B cell (primary cell): ENCODE measurements at regions not wholly inside any gene's neighbourhood (a gene's known extent, or its start where the extent isn't known, plus 50 kb on each side); places are given as distances from the start of the nearest gene placed in this dataset.

Source experiments
- CTCF ChIP-seq: fragments of 200-600 bp; IDR thresholded peaks from one replicate; pipeline ENCODE4 v1.8.0; 2022; ENCODE audit warnings: antibody characterized with exemption, mild to moderate bottlenecking
- EZH2 ChIP-seq: IDR thresholded peaks from 2 replicates; pipeline ENCODE4 v1.6.1; 2012; ENCODE audit warnings: borderline replicate concordance, low read depth, mild to moderate bottlenecking, moderate library complexity, low read length; ENCODE audit not compliant: insufficient read depth, poor library complexity, severe bottlenecking

GRCh38 chr13:65964672-65965071, 1265.5 kb downstream of the PCDH9 start:
- TF ChIP-seq CTCF: no peak
- TF ChIP-seq EZH2: no peak
